ENCODE measurements at regions not wholly inside any gene's neighbourhood (a gene's known extent, or its start where the extent isn't known, plus 50 kb on each side); places are given as distances from the start of the nearest gene placed in this dataset.
"Not testable (repeated sequence)": the region's sequence is repeated elsewhere in the genome, so short reads cannot be mapped to it uniquely, and the experiment has no call there.

DNA sequence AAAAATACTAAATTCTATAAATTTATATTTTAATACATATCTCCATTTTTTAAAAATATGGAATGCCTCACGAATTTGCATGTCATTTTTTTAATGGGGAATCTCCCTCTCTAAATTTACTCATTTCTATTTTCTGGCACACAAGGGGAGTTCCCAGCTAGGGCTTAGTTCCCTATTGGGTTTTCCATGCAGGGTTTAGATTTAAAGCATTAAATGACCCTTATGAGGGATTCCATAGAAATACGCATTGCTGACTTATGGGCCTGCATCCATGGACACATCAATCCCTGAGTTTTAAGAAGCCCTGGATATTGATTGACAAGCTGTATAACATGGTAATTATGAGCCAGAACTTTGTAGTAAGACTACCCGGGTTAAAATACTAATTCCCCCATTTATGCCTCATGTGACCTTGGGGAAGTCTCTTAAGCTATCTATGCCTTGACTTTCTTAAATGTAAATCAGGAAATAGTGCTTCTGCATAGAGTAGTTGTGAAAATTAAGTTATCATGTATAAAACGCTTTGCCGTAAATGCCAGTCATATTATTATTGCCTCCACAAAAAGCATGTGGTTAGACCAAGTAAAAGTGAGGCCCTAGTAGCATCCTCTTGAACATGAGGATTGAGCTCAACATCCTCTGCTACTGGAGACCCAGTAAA, 78.8 kb upstream of the ANKRD1 start:
- H3K4ac ChIP-seq (ENCODE audit: low read depth, low read length): no peak overlapping the region
- H3K9ac ChIP-seq (ENCODE audit: low read length): no peak overlapping the region
- no peak overlapping the region for H3K4me3 ChIP-seq (ENCODE audit: low read length)
- no peaks in the 10 kb centered on the region for H3K27me3 ChIP-seq (ENCODE audit: insufficient read depth, low read length, poor library complexity)
- H3K79me1 ChIP-seq (ENCODE audit: low read length): no peaks in the 10 kb centered on the region
- no peak overlapping the region for H2BK15ac ChIP-seq (replicated peaks; ENCODE audit: low read depth)
- 100% methylated on average over 1 of the region's 5 CpGs for WGBS (ENCODE audit: extremely low coverage, insufficient coverage, low lambda C conversion rate)
- H3K79me2 ChIP-seq (ENCODE audit: control insufficient read depth, insufficient read depth, low read length): no peaks in the 10 kb centered on the region
- H3K27ac ChIP-seq (ENCODE audit: low read depth, low read length): no peak overlapping the region
- no peak overlapping the region for H3K4me2 ChIP-seq (ENCODE audit: low read length)
- no peak overlapping the region for H3K18ac ChIP-seq (ENCODE audit: low read length)
- H3K36me3 ChIP-seq (ENCODE audit: control insufficient read depth, insufficient read depth, low read length): no peaks in the 10 kb centered on the region
- no peak overlapping the region for H2AK5ac ChIP-seq (ENCODE audit: low read length)
- H3K4me1 ChIP-seq (ENCODE audit: control insufficient read depth, low read depth, low read length): no peaks in the 10 kb centered on the region
- no peak overlapping the region for H3K56ac ChIP-seq (ENCODE audit: low read length)
- no peak overlapping the region for H2BK120ac ChIP-seq (ENCODE audit: low read depth, low read length)
- no peak overlapping the region for H4K5ac ChIP-seq (ENCODE audit: low read length)
- H3K23ac ChIP-seq (ENCODE audit: low read length): no peak overlapping the region
- no peak for DNase-seq
- H2BK5ac ChIP-seq (ENCODE audit: low read length): no peak overlapping the region
- H4K8ac ChIP-seq (ENCODE audit: low read depth, low read length): no peak overlapping the region

DNA sequence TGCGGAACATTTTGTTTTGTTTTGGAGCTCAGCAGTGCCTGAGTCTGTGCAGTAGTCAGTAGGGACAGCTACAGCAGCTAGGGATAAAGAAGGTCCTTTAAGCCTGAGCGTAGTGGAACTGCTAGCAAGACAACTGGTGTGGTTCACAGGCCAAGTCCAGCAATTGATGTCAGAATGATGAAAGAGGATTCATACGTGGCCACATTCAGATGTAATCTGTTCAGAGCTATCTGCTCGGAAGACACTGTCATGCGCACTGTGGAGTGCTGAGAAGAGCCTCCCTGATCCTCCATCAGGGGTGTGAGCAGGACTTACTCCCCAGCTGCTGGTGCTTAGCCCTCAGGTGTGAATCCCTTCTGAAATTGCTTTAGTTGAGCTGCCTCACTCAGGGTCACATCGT, 79.6 kb upstream of the ANKRD1 start:
- no peak overlapping the region for H2BK15ac ChIP-seq (replicated peaks; ENCODE audit: low read depth)
- no peaks in the 10 kb centered on the region for H3K79me1 ChIP-seq (ENCODE audit: low read length)
- H3K4me3 ChIP-seq (ENCODE audit: low read length): no peak overlapping the region
- no peak overlapping the region for H3K18ac ChIP-seq (ENCODE audit: low read length)
- H3K9ac ChIP-seq (ENCODE audit: low read length): no peak overlapping the region
- H3K4me2 ChIP-seq (ENCODE audit: low read length): no peak overlapping the region
- H3K79me2 ChIP-seq (ENCODE audit: control insufficient read depth, insufficient read depth, low read length): no peaks in the 10 kb centered on the region
- no peaks in the 10 kb centered on the region for H3K27me3 ChIP-seq (ENCODE audit: insufficient read depth, low read length, poor library complexity)
- no peak overlapping the region for H2BK120ac ChIP-seq (ENCODE audit: low read depth, low read length)
- WGBS (ENCODE audit: extremely low coverage, insufficient coverage, low lambda C conversion rate): no CpG with 5 or more reads among the region's 6 CpGs
- H3K23ac ChIP-seq (ENCODE audit: low read length): no peak overlapping the region
- no peak overlapping the region for H2AK5ac ChIP-seq (ENCODE audit: low read length)
- no peak overlapping the region for H3K56ac ChIP-seq (ENCODE audit: low read length)
- no peaks in the 10 kb centered on the region for H3K36me3 ChIP-seq (ENCODE audit: control insufficient read depth, insufficient read depth, low read length)
- no peak overlapping the region for H3K27ac ChIP-seq (ENCODE audit: low read depth, low read length)
- no peaks in the 10 kb centered on the region for H3K4me1 ChIP-seq (ENCODE audit: control insufficient read depth, low read depth, low read length)
- no peak overlapping the region for H4K8ac ChIP-seq (ENCODE audit: low read depth, low read length)
- no peak overlapping the region for H3K4ac ChIP-seq (ENCODE audit: low read depth, low read length)
- DNase-seq: no peak
- no peak overlapping the region for H2BK5ac ChIP-seq (ENCODE audit: low read length)
- no peak overlapping the region for H4K5ac ChIP-seq (ENCODE audit: low read length)

DNA sequence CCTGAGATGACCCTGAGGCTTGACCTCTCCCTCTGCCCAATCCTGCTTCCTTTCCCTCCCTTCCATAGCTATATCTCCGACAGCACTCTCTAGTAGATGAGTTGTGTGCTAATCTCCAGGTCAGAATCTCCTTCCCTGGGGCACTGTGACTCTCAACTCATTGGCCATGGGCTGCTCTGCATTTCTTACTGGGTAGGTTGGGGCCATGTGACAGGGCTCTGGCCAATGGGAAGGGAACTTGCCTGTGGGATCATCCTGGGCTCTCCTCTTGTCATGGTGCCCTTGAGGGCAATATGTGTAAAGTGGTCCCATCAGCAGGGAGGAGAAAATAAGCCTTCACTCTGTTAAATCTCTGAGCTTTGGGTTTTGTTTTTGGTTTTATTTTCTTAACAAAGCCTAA, 80.1 kb upstream of the ANKRD1 start:
- Histone ChIP-seq H3K9ac (ENCODE audit: low read length) (no peak overlapping the region), H3K27ac (ENCODE audit: low read depth, low read length) (no peak overlapping the region), H2BK5ac (ENCODE audit: low read length) (no peak overlapping the region), H3K56ac (ENCODE audit: low read length) (no peak overlapping the region), H3K4me3 (ENCODE audit: low read length) (no peak overlapping the region), H3K18ac (ENCODE audit: low read length) (no peak overlapping the region), H3K4ac (ENCODE audit: low read depth, low read length) (no peak overlapping the region), H2BK15ac (replicated peaks; ENCODE audit: low read depth) (no peak overlapping the region), H3K27me3 (ENCODE audit: insufficient read depth, low read length, poor library complexity) (no peaks in the 10 kb centered on the region), H4K8ac (ENCODE audit: low read depth, low read length) (no peak overlapping the region), H2AK5ac (ENCODE audit: low read length) (no peak overlapping the region), H3K23ac (ENCODE audit: low read length) (no peak overlapping the region), H4K5ac (ENCODE audit: low read length) (no peak overlapping the region), H3K79me2 (ENCODE audit: control insufficient read depth, insufficient read depth, low read length) (no peaks in the 10 kb centered on the region), H3K4me2 (ENCODE audit: low read length) (no peak overlapping the region), H3K79me1 (ENCODE audit: low read length) (no peaks in the 10 kb centered on the region), H3K4me1 (ENCODE audit: control insufficient read depth, low read depth, low read length) (no peaks in the 10 kb centered on the region), H3K36me3 (ENCODE audit: control insufficient read depth, insufficient read depth, low read length) (no peaks in the 10 kb centered on the region), H2BK120ac (ENCODE audit: low read depth, low read length) (no peak overlapping the region)
- DNase-seq: peak; percentile 31
- WGBS (ENCODE audit: extremely low coverage, insufficient coverage, low lambda C conversion rate): no CpG with 5 or more reads among the region's 1 CpG

DNA sequence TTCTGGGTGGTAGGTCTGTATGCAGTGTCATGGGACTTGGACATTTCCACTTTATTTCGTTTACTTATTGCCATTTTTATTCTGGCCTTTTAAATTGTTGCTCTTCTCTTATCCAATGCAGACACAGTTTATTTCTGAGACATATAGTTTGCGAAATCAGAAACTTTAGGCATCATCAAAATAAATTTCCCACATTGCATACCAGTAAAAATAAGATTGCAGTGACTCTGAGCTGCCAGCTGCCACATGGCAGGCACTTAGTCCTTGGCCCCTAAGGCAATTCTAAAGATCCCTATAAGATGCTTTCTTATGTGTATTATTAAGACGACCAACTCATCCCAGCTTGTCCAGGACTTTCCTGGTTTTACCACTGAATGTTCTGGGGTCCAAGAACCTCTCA, 81.8 kb upstream of the ANKRD1 start:
- DNase-seq: no peak
- no peak overlapping the region for H3K9ac ChIP-seq (ENCODE audit: low read length)
- no peak overlapping the region for H4K8ac ChIP-seq (ENCODE audit: low read depth, low read length)
- no peak overlapping the region for H2AK5ac ChIP-seq (ENCODE audit: low read length)
- H2BK5ac ChIP-seq (ENCODE audit: low read length): no peak overlapping the region
- H3K4me2 ChIP-seq (ENCODE audit: low read length): no peak overlapping the region
- no peak overlapping the region for H2BK15ac ChIP-seq (replicated peaks; ENCODE audit: low read depth)
- H4K5ac ChIP-seq (ENCODE audit: low read length): no peak overlapping the region
- H3K18ac ChIP-seq (ENCODE audit: low read length): no peak overlapping the region
- no peaks in the 10 kb centered on the region for H3K79me2 ChIP-seq (ENCODE audit: control insufficient read depth, insufficient read depth, low read length)
- H3K79me1 ChIP-seq (ENCODE audit: low read length): no peaks in the 10 kb centered on the region
- H3K4me1 ChIP-seq (ENCODE audit: control insufficient read depth, low read depth, low read length): no peaks in the 10 kb centered on the region
- no peak overlapping the region for H3K4me3 ChIP-seq (ENCODE audit: low read length)
- no peak overlapping the region for H2BK120ac ChIP-seq (ENCODE audit: low read depth, low read length)
- H3K36me3 ChIP-seq (ENCODE audit: control insufficient read depth, insufficient read depth, low read length): no peaks in the 10 kb centered on the region
- H3K4ac ChIP-seq (ENCODE audit: low read depth, low read length): no peak overlapping the region
- no peak overlapping the region for H3K56ac ChIP-seq (ENCODE audit: low read length)
- no peak overlapping the region for H3K23ac ChIP-seq (ENCODE audit: low read length)
- H3K27me3 ChIP-seq (ENCODE audit: insufficient read depth, low read length, poor library complexity): no peaks in the 10 kb centered on the region
- no peak overlapping the region for H3K27ac ChIP-seq (ENCODE audit: low read depth, low read length)
- WGBS (ENCODE audit: extremely low coverage, insufficient coverage, low lambda C conversion rate): no CpG with 5 or more reads among the region's 3 CpGs

DNA sequence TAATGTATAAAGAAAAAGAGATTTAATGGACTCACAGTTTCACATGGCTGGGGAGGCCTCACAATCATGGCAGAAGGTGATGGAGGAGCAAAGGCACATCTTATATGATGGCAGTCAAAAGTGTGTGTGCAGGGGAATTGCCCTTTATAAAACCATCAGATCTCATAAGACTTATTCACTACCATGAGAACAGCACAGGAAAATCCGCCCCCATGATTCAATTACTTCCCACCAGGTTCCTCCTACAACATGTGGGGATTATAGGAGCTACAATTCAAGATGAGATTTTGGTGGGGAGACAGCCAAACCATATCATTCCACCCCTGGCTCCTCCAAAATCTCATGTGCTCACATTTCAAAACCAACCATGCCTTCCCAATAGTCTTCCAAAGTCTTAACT, 82.5 kb upstream of the ANKRD1 start:
- not testable (repeated sequence) for H3K23ac ChIP-seq (ENCODE audit: low read length); H3K4ac ChIP-seq (ENCODE audit: low read depth, low read length); H3K27me3 ChIP-seq (ENCODE audit: insufficient read depth, low read length, poor library complexity); H2AK5ac ChIP-seq (ENCODE audit: low read length); DNase-seq; H3K56ac ChIP-seq (ENCODE audit: low read length); H3K4me2 ChIP-seq (ENCODE audit: low read length); H3K9ac ChIP-seq (ENCODE audit: low read length); H3K18ac ChIP-seq (ENCODE audit: low read length); H4K5ac ChIP-seq (ENCODE audit: low read length); H3K36me3 ChIP-seq (ENCODE audit: control insufficient read depth, insufficient read depth, low read length); H2BK5ac ChIP-seq (ENCODE audit: low read length); H3K27ac ChIP-seq (ENCODE audit: low read depth, low read length); H2BK120ac ChIP-seq (ENCODE audit: low read depth, low read length); H3K79me1 ChIP-seq (ENCODE audit: low read length); H4K8ac ChIP-seq (ENCODE audit: low read depth, low read length); H3K4me1 ChIP-seq (ENCODE audit: control insufficient read depth, low read depth, low read length); H3K4me3 ChIP-seq (ENCODE audit: low read length); H2BK15ac ChIP-seq (replicated peaks; ENCODE audit: low read depth); H3K79me2 ChIP-seq (ENCODE audit: control insufficient read depth, insufficient read depth, low read length)
- WGBS (ENCODE audit: extremely low coverage, insufficient coverage, low lambda C conversion rate): no CpG with 5 or more reads among the region's 1 CpG

DNA sequence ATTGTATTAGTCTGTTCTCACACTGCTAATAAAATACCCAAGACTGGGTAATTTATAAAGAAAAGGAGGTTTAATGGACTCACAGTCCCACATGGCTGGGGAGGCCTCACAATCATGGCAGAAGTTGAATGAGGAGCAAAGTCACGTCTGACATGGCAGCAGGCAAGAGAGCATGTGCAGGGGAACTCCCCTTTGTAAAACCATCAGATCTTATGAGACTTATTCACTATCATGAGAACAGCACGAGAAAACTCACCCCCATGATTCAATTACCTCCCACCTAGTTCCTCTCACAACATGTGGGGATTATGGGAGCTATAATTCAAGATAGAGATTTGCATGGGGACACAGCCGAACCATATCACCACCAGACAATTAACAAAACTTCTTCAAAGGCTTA, 84.4 kb upstream of the ANKRD1 start:
- not testable (repeated sequence) for H3K27ac ChIP-seq (ENCODE audit: low read depth, low read length); DNase-seq; H3K4me1 ChIP-seq (ENCODE audit: control insufficient read depth, low read depth, low read length); H3K4ac ChIP-seq (ENCODE audit: low read depth, low read length); H2BK120ac ChIP-seq (ENCODE audit: low read depth, low read length); H3K56ac ChIP-seq (ENCODE audit: low read length); H3K79me1 ChIP-seq (ENCODE audit: low read length); H3K4me2 ChIP-seq (ENCODE audit: low read length); H3K18ac ChIP-seq (ENCODE audit: low read length); H2AK5ac ChIP-seq (ENCODE audit: low read length); H3K36me3 ChIP-seq (ENCODE audit: control insufficient read depth, insufficient read depth, low read length); H2BK15ac ChIP-seq (replicated peaks; ENCODE audit: low read depth); H3K27me3 ChIP-seq (ENCODE audit: insufficient read depth, low read length, poor library complexity); H4K5ac ChIP-seq (ENCODE audit: low read length); H4K8ac ChIP-seq (ENCODE audit: low read depth, low read length); H3K23ac ChIP-seq (ENCODE audit: low read length); H3K79me2 ChIP-seq (ENCODE audit: control insufficient read depth, insufficient read depth, low read length); H3K9ac ChIP-seq (ENCODE audit: low read length); H3K4me3 ChIP-seq (ENCODE audit: low read length); H2BK5ac ChIP-seq (ENCODE audit: low read length)
- WGBS (ENCODE audit: extremely low coverage, insufficient coverage, low lambda C conversion rate): no CpG with 5 or more reads among the region's 3 CpGs

Measured in mesendoderm (in vitro differentiated cells).